ENCODE measurements at regions not wholly inside any gene's neighbourhood (a gene's known extent, or its start where the extent isn't known, plus 50 kb on each side); places are given as distances from the start of the nearest gene placed in this dataset.
"Not testable (repeated sequence)": the region's sequence is repeated elsewhere in the genome, so short reads cannot be mapped to it uniquely, and the experiment has no call there.

DNA sequence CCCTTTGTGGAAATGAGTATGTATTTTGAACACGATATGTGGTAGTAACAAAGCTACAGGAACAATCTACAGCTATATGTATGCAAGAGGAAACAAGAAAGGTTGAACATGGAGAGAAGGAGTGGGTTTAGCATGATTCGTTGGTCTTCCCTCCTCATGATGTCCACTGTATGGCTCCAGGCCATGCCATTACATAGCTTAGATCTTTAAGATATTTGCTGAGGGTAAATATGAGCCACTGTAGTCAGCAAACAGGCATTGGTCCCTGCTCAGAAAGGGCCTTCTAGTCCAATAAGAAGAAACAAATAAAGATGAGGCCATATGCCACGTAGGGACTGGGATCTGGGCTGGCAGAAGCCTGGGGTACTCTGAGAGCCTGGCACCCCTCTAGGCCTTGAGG lies 543.2 kb upstream of the SGCD start:
- no peak for DNase-seq

DNA sequence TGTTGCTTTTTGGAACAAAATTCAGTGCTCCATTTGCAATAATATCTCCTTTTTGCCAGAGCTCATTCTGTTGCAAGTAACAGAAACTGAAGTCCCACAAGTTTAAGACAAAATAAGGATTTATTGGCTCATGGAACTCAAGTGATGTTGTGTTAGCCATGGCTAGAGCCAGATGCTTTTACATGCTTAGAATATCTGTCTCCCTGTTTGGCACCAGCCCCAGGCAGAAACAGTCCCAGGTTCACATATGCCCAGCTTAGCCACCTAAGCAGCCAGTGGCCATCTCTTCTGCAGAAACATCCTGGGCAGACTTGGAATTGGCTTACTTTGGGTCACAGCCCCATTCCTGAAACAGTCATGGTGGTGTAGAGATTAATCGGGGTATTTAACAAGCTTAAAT lies 540.9 kb upstream of the SGCD start:
- no peak for DNase-seq

- DNase-seq = no peak
These were observed 534.1 kb upstream of the SGCD start for GRCh38 chr5:155792873-155793272.

DNA sequence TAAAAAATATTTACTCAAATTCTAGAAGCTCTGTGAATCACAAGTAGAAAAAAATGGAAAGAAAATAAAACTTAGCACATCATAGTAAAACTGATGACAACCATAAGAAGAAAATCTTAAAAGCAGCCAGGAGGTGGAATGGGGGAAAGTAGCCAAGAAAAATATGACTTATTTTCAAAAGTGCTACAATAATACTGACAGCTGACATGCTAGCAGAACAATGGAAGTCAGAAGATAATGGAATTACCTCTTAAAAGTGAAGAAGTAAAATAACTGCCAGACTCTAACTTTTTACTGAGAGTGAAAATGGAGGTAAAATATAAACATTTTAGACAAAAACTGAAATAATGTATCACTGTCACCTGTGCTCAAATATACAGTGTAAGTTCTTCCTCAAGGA lies 532.2 kb upstream of the SGCD start:
- no peak for DNase-seq

DNA sequence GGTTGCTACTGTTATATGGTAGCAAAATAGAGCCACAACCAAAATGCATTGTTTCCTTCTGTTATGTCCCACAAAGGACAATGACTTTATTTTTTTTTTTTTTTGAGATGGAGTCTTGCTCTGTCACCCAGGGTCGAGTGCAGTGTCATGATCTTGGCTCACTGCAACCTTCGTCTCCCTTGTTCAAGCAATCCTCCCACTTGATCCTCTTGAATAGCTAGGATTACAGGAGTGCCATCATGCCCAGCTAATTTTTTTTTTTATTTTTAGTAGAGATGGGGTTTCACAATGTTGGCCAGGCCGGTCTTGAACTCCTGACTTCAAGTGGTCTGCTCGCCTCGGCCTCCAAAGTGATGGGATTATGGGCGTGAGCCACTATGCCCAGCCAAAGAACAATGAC lies 527.7 kb upstream of the SGCD start:
- no peak for DNase-seq

DNA sequence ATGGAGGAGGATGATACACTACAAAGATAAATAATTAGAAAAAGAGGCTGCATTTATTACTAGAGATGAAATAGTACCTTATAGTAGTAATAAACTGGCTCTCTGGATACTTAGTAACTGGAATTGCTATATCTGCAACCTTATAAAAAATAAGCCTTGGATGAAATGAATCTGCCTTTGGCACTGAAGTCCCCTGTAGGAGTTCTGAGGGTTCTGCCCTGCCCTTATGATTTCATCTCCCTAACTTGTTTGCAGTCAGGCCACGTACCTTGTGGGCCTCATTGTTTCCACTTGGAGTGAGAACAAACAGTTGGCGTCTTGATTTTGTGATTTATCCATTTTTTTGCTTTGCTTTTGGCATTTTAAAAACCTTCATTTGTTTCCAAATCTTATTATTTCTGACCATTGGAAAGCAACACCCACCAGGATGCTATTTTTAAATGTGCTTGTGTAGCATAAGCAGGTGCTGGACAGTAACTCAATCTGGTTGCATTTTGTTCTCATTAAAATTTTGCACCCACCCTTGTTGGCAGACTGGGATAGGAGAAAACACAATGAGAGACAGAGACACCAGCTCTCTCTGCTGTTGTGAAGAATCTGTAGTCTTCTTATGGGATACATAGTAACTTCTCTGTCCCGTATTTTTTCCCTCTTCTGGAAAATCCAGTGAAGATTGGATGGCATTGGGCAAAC lies 518.9 kb upstream of the SGCD start:
- no peak for DNase-seq

- DNase-seq = no peak
These were observed 511.7 kb upstream of the SGCD start for GRCh38 chr5:155815248-155815647.

GRCh38 chr5:155822177-155822576 lies 504.8 kb upstream of the SGCD start:
- no peak for DNase-seq

DNA sequence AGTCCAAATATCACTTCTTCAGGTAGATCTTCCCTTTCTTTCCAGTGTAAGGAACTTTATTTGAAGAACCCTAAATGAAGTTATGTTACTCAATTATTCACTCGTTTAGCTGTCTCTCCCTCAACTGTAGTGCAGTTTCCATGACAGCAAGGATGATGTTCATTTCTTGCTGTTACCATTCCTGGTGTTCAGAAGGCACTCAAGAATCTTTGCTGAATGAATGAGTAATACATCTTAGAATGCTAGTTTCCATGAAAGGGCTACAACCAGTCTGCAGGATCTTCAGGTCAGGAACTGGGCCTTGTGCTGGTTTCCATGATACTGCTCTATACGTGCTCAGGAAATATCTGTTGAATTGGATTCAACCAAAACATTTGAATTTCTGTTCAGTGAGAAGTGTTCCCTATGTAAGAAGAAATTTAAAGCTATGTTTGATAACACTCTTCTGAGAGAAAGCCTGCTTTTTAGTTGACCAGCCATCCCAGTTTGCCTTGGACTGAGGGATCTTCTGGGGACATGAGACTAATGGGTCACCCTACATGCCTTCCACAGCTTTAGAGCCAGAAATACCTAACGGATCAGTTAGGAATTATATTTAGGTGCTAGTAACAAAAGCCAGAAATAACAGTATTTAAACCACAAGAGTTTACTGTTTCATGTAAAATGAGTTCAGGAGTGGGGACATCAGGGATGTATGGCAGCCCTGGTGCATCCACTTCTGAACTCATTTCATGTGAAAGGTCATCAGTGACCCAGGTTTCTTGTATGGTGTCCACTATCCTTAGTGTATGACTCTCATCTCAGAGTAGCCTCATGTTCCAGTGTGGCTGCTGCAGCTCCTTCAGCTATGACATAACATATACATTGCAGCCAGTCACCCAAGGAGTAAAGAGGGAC lies 500.1 kb upstream of the SGCD start:
- DNase-seq = no peak

- DNase-seq = not testable (repeated sequence)
These were observed 499.5 kb upstream of the SGCD start for GRCh38 chr5:155827508-155827815.

DNA sequence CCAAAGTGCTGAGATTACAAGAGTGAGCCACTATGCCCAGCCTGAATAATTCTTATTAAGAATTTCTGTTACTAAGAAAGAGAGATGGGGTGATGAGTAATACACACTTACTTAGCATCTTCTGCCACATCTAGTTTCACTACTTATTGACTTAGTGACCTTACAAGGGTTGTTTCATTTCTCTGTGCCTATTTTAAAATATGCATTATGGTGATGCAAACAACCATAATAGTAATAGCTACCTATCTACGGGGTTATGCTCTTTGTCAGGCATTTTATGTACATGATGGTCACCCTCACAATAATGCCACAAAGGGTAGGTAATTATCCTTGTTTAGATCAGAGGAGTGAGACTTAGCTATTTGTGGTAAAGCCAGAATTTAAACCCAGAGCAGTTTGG lies 499.0 kb upstream of the SGCD start:
- no peak for DNase-seq

GRCh38 chr5:155831491-155831890 lies 495.5 kb upstream of the SGCD start:
- DNase-seq = no peak

DNA sequence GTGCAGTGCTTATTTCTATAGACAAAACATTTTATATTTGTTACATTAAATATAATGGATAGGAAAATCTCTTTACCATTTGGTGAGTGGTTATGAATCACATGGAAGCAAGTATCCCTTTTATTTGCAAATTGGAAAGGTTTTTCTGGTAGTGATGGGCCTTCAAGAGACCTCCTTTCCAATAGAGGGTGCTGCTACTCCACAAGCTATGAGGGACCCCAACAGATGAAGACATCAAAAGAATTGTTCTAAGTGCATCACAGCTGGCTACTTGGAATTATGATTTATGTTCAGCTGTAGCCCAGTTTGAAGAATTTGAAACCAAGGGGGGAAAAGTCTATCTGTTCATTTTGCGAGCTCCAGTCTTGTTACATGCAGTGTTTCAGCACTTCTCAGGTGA lies 493.7 kb upstream of the SGCD start:
- no peak for DNase-seq

- DNase-seq = no peak
These were observed 492.5 kb upstream of the SGCD start for GRCh38 chr5:155834271-155834975.

- DNase-seq = no peak
These were observed 490.7 kb upstream of the SGCD start for GRCh38 chr5:155836089-155836803.

DNA sequence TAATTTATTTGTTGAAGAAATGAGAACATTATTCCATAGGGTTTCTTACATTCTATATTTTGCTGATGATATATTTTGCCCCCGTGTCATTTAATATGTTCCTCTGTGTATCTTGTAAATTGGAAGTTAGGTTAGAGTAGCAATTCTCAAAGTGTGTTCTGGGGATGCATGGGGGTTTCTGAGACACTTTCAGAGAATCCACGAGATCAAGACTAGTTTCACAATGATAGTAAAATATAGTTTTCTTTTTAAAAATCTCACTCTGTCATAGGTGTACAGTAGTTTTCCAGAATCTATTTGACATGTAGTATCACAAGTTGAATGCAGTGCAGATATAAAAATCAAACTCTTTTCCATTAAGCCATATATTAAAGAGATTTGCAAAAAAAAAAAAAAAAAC lies 488.6 kb upstream of the SGCD start:
- DNase-seq = no peak

GRCh38 chr5:155839251-155840037 lies 487.5 kb upstream of the SGCD start:
- DNase-seq = no peak

DNA sequence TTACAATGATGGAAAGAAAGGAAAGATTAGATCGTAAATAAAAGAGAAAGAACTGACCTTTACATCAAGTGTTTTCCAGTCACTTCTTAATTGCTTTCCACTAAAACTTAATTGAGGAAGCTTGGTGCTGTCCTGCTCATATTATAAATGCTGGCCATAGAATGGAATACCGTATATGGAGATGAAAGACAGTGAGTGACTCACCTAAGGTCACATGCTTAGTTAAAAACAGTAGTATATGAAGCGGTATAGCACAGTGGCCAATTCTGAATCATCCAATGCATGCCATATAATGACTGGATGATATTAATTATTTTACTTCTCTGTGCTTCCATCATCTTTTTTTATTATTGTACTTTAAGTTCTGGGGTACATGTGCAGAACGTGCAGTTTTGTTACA lies 482.4 kb upstream of the SGCD start:
- DNase-seq = no peak

- DNase-seq = no peak
These were observed 476.6 kb upstream of the SGCD start for GRCh38 chr5:155850370-155850769.

- no peak for DNase-seq
These were observed 460.0 kb upstream of the SGCD start for GRCh38 chr5:155866971-155867370.

DNA sequence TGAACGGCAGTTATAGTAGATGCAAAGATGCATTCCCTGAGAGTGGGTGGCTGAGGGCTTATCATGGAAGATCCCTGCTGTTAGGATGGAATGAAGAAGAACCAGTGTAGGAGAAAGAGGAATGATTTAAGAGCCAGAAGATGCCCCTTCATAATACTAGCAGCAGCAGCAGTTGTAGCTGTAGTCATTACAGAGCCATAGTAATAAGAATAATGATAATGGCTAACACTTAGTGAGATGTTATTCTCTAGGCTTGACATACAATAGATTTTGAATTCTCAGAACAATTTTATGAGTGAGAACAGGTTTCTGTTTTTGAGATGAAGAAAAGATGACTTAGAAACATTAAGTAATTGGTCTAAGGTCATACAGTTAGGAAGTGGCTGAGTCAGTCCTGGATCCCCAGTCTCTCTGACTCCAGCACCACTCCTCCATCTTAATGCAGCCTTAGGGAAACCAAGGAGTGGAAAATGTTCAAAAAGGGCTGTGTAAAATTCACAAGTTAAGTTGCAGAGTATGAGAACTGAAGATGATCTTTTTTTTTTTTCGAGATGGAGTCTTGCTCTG lies 459.4 kb upstream of the SGCD start:
- no peak for DNase-seq

DNA sequence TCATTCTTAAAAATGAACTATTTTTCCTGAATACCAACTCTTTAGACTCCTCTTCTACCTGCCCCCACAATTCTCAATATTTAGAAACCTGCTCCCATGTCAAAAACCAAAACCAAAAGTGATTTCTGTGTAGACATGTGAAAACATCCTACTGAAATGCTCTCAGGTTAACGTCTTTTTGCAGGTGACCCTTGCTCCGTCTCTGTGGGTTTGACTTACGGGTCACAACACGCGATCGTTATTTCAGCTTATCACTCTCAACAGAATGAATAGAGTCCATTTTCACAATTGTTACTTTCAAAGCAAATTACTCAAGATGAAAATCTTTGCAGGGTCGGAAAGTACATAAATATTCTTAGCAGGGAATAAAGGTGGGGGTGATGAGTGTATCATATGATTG lies 456.3 kb upstream of the SGCD start:
- no peak for DNase-seq

All from inflammatory macrophage treated with lipopolysaccharide for 1 hour (primary cell).